H1 (cell line): ENCODE measurements at regions not wholly inside any gene's neighbourhood (a gene's known extent, or its start where the extent isn't known, plus 50 kb on each side); places are given as distances from the start of the nearest gene placed in this dataset.

Experiments used
- CTCF ChIA-PET: fragments of 300-600 bp; sonication (Branson Sonifier 250); formaldehyde crosslinking; loops from one replicate; lab custom pipeline; 2021; ENCODE audit not compliant: partially characterized antibody; lab: Charles Lee
- POLR2A ChIA-PET: fragments of 300-600 bp; sonication (Branson Sonifier 250); formaldehyde crosslinking; loops from one replicate; lab custom pipeline; 2021; ENCODE audit warnings: inconsistent platforms; ENCODE audit not compliant: partially characterized antibody; lab: Charles Lee
- DNase-seq, 2 experiments: peaks; one replicate each; pipeline versions ENCODE4 v3.0.0 to v3.0.0-alpha.2; 2010 to 2022; ENCODE audit warnings: low spot score in 2 of 2, low read depth in 1 of 2, mixed read lengths in 1 of 2
- FAIRE-seq: peaks from 2 replicates; lab custom pipeline; 2011; peaks lifted over from hg19 to GRCh38; lab: Jason Lieb, UNC
- H2AFZ ChIP-seq: 2 replicates; pipeline ENCODE4 v1.8.1; 2012; ENCODE audit warnings: low read length, inconsistent platforms
- H2AK5ac ChIP-seq: 2 replicates; pipeline ENCODE4 v1.6.1; 2013; ENCODE audit warnings: low read depth, low read length
- H2BK120ac ChIP-seq: replicated peaks from 2 replicates; pipeline ENCODE3; 2013; ENCODE audit warnings: low read depth, low read length, inconsistent platforms
- H2BK12ac ChIP-seq: 2 replicates; pipeline ENCODE4 v1.6.1; 2013; ENCODE audit warnings: low read depth, low read length
- H2BK15ac ChIP-seq: 2 replicates; pipeline ENCODE4 v1.6.1; 2013; ENCODE audit warnings: low read length
- H2BK20ac ChIP-seq: 2 replicates; pipeline ENCODE4 v1.6.1; 2013; ENCODE audit warnings: low read length
- H2BK5ac ChIP-seq: 2 replicates; pipeline ENCODE4 v1.6.1; 2013; ENCODE audit warnings: low read depth, low read length
- H3K14ac ChIP-seq: 2 replicates; pipeline ENCODE4 v1.6.1; 2013; ENCODE audit warnings: inconsistent platforms; ENCODE audit not compliant: insufficient read length
- H3K18ac ChIP-seq: 2 replicates; pipeline ENCODE4 v1.6.1; 2013; ENCODE audit warnings: low read length; ENCODE audit errors: extremely low read depth
- H3K23ac ChIP-seq: 2 replicates; pipeline ENCODE4 v1.6.1; 2013; ENCODE audit warnings: inconsistent platforms; ENCODE audit not compliant: insufficient read length
- H3K23me2 ChIP-seq: 2 replicates; pipeline ENCODE4 v1.6.1; 2013; ENCODE audit warnings: low read depth, low read length
- H3K27ac ChIP-seq: 2 replicates; pipeline ENCODE4 v1.6.1; 2011; ENCODE audit warnings: low read depth, low read length, inconsistent platforms
- H3K27me3 ChIP-seq, 4 experiments: replicated peaks in 1 of 4; 1 replicate in 1 of 4; 2 replicates in 3 of 4; pipeline versions ENCODE4 v1.6.1 to v1.8.1; 2011 to 2013; ENCODE audit warnings: low read length in 3 of 4, mild to moderate bottlenecking in 3 of 4, inconsistent platforms in 2 of 4, mixed read lengths in 2 of 4, moderate library complexity in 1 of 4; ENCODE audit not compliant: control insufficient read depth in 3 of 4, insufficient read depth in 3 of 4; ENCODE audit errors: extremely low read depth in 1 of 4
- H3K36me3 ChIP-seq, 4 experiments: 2 replicates each; pipeline versions ENCODE4 v1.6.1 to v1.8.1; 2011 to 2013; ENCODE audit warnings: mild to moderate bottlenecking in 4 of 4, low read length in 3 of 4, moderate library complexity in 2 of 4, control low read depth in 1 of 4, inconsistent platforms in 1 of 4; ENCODE audit not compliant: insufficient read depth in 4 of 4, control insufficient read depth in 2 of 4
- H3K4ac ChIP-seq: replicated peaks from 2 replicates; pipeline ENCODE3; 2013; ENCODE audit warnings: low read length, low read depth, mixed read lengths, inconsistent platforms; ENCODE audit not compliant: insufficient read length
- H3K4me1 ChIP-seq, 4 experiments: replicated peaks in 1 of 4; 1 replicate in 1 of 4; 2 replicates in 3 of 4; pipeline versions ENCODE4 v1.6.1 to v1.8.1; 2011 to 2013; ENCODE audit warnings: low read length in 3 of 4, inconsistent platforms in 2 of 4, mixed read lengths in 1 of 4; ENCODE audit not compliant: insufficient read depth in 4 of 4, control insufficient read depth in 3 of 4
- H3K4me2 ChIP-seq, 2 experiments: 2 replicates each; pipeline versions ENCODE4 v1.6.1 to v1.8.1; 2011 to 2013; ENCODE audit warnings: low read depth in 2 of 2, low read length in 2 of 2, control low read depth in 1 of 2, inconsistent platforms in 1 of 2, mild to moderate bottlenecking in 1 of 2; ENCODE audit not compliant: insufficient read depth in 1 of 2
- H3K4me3 ChIP-seq, 4 experiments: fragments of 200-600, 300-600 bp in 1 of 4; sonication (generic), shearing (Covaris generic), sonication (Bioruptor Twin) in 1 of 4; 2 replicates each; pipeline versions ENCODE4 v1.5.1 to v1.8.1; 2011 to 2016; ENCODE audit warnings: low read length in 4 of 4, low read depth in 3 of 4, control low read depth in 2 of 4, inconsistent platforms in 2 of 4, mild to moderate bottlenecking in 2 of 4, mixed read lengths in 1 of 4, moderate library complexity in 1 of 4; ENCODE audit not compliant: insufficient read depth in 2 of 4; ENCODE audit errors: extremely low read depth in 1 of 4
- H3K56ac ChIP-seq: replicated peaks from 2 replicates; pipeline ENCODE3; 2013; ENCODE audit warnings: low read depth, mild to moderate bottlenecking, mixed read lengths, low read length, inconsistent platforms; ENCODE audit not compliant: insufficient read length
- H3K79me1 ChIP-seq: 2 replicates; pipeline ENCODE4 v1.6.1; 2013; ENCODE audit warnings: low read depth, low read length, control low read depth
- H3K79me2 ChIP-seq, 2 experiments: 2 replicates each; pipeline versions ENCODE4 v1.6.1 to v1.8.1; 2012 to 2013; ENCODE audit warnings: low read length in 2 of 2, mild to moderate bottlenecking in 2 of 2, inconsistent platforms in 1 of 2; ENCODE audit not compliant: insufficient read depth in 2 of 2, control insufficient read depth in 1 of 2
- H3K9ac ChIP-seq, 4 experiments: replicated peaks in 1 of 4; 1 replicate in 1 of 4; 2 replicates in 3 of 4; pipeline versions ENCODE4 v1.6.1 to v1.8.1; 2011 to 2013; ENCODE audit warnings: low read depth in 3 of 4, low read length in 3 of 4, control low read depth in 2 of 4, mild to moderate bottlenecking in 2 of 4, moderate library complexity in 2 of 4, inconsistent platforms in 1 of 4; ENCODE audit errors: extremely low read depth in 1 of 4
- H3K9me3 ChIP-seq, 2 experiments: 2 replicates each; pipeline versions ENCODE4 v1.6.1 to v1.8.1; 2012 to 2013; ENCODE audit warnings: mild to moderate bottlenecking in 2 of 2, moderate library complexity in 2 of 2, control low read depth in 1 of 2, inconsistent platforms in 1 of 2, low read depth in 1 of 2, low read length in 1 of 2, mixed read lengths in 1 of 2; ENCODE audit not compliant: insufficient read depth in 2 of 2
- H4K20me1 ChIP-seq, 2 experiments: replicated peaks in 1 of 2; 2 replicates each; pipeline versions ENCODE3 to v1.8.1; 2011 to 2013; ENCODE audit warnings: inconsistent platforms in 2 of 2, low read length in 2 of 2, mild to moderate bottlenecking in 1 of 2; ENCODE audit not compliant: insufficient read depth in 2 of 2, control insufficient read depth in 1 of 2
- H4K5ac ChIP-seq: 2 replicates; pipeline ENCODE4 v1.6.1; 2013; ENCODE audit warnings: low read length, low read depth, mixed read lengths, inconsistent platforms; ENCODE audit not compliant: insufficient read length
- H4K8ac ChIP-seq: 2 replicates; pipeline ENCODE4 v1.8.0; 2013; ENCODE audit warnings: mild to moderate bottlenecking, moderate library complexity, low read length, inconsistent platforms; ENCODE audit not compliant: insufficient read depth; ENCODE audit errors: extremely low read depth
- H4K91ac ChIP-seq: replicated peaks from 2 replicates; pipeline ENCODE3; 2013; ENCODE audit warnings: low read length, mixed read lengths, inconsistent platforms; ENCODE audit not compliant: insufficient read length
- HDAC6 ChIP-seq: IDR thresholded peaks from one replicate; pipeline ENCODE4 v1.7.1; 2012; ENCODE audit warnings: low read depth, mild to moderate bottlenecking, inconsistent platforms, low read length, moderate library complexity
- KDM1A ChIP-seq: fragments of 200-600, 300-600 bp; sonication (generic); IDR thresholded peaks from 2 replicates; pipeline ENCODE4 v1.7.1; 2016; ENCODE audit warnings: mild to moderate bottlenecking, low read length, borderline replicate concordance
- NRF1 ChIP-seq: IDR thresholded peaks from 2 replicates; pipeline ENCODE4 v1.6.1; 2011; ENCODE audit warnings: mild to moderate bottlenecking, low read depth, low read length, improper control_type of control experiment
- SIN3A ChIP-seq, 2 experiments: IDR thresholded peaks in 1 of 2; conservative IDR thresholded peaks in 1 of 2; 2 replicates each; pipeline ENCODE4 v1.6.1; 2011 to 2012; ENCODE audit warnings: low read length in 2 of 2, improper control_type of control experiment in 1 of 2, low read depth in 1 of 2, mild to moderate bottlenecking in 1 of 2
- WGBS, 2 experiments: shearing (Covaris generic) in 1 of 2; methylation state at CpG; one replicate each; pipeline versions ENCODE4 v1.1.6 to v1.1.7; 2013 to 2015; ENCODE audit warnings: low lambda C conversion rate in 2 of 2, mixed read lengths in 2 of 2, inconsistent platforms in 1 of 2, low coverage in 1 of 2, missing lambda C conversion rate in 1 of 2; ENCODE audit not compliant: insufficient replicate concordance in 2 of 2, insufficient coverage in 1 of 2, insufficient read length in 1 of 2; ENCODE audit errors: extremely low coverage in 1 of 2, missing lambda C conversion rate in 1 of 2; 5-methylcytosine and 5-hydroxymethylcytosine counted together

DNA sequence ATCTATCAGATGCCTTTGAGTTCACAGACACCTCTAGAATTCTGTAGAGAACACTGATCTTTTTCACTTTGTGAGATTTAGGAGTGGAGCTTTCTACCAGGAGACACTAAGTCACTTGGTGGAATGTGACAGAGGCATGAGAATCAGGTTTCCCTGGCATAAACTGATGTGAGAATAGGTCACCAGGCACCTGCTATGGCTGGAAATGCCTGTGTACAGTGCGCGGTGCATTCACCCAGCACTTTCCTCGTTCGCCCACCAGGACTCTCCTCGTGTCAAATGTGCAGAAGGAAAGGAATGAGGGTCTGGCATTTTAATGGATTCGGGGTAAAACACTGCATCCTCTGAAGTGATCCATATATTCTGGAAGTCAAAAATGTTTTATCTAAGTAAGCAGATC, 281.8 kb upstream of the TUT7 start:
- TF ChIP-seq HDAC6 (no peak), SIN3A (conservative IDR thresholded peaks at IDR 0.05 in 1 of 2, IDR thresholded peaks at IDR 0.05 in 1 of 2; ENCODE audit: low read depth in 1 of 2, low read length in 2 of 2) (no peak), KDM1A (no peak), NRF1 (no peak)
- Histone ChIP-seq H4K20me1 (no peaks in the 10 kb centered on the region), H2BK12ac (no peak overlapping the region), H3K9ac (no peak overlapping the region), H3K9me3 (no peaks in the 10 kb centered on the region), H3K36me3 (no peaks in the 10 kb centered on the region), H3K4me3 (no peak overlapping the region), H4K5ac (no peak overlapping the region), H2AFZ (no peak overlapping the region), H3K23me2 (no peaks in the 10 kb centered on the region), H3K27me3 (no peaks in the 10 kb centered on the region), H3K79me1 (no peaks in the 10 kb centered on the region), H2BK20ac (no peak overlapping the region), H3K4me2 (no peak overlapping the region), H3K27ac (no peak overlapping the region), H3K18ac (no peak overlapping the region), H2BK15ac (no peak overlapping the region), H4K91ac (no peak overlapping the region), H3K4me1 (no peaks in the 10 kb centered on the region; a peak in 1 of 7 replicates), H2BK5ac (no peak overlapping the region), H2BK120ac (no peak overlapping the region), H2AK5ac (no peak overlapping the region), H3K79me2 (no peaks in the 10 kb centered on the region), H3K14ac (no peak overlapping the region), H3K23ac (no peak overlapping the region), H3K4ac (no peak overlapping the region), H3K56ac (no peak overlapping the region), H4K8ac (no peak overlapping the region)
- CTCF ChIA-PET, result interaction anchor here (1.0 to 4.1 kb wide), 6 partner anchors 8 to 248 kb away, joined by 3 to 33 read pairs (median 4); no protein-coding TSS in a partner anchor
- DNase-seq (no peak), FAIRE-seq (no peak)
- 92% methylated on average over 6 of the region's 6 CpGs; no CpG with 5 or more reads in 1 of the 2 experiments for WGBS, 2 experiments
- POLR2A ChIA-PET, result no interaction called here
